A673 (cell line): ENCODE measurements at regions not wholly inside any gene's neighbourhood (a gene's known extent, or its start where the extent isn't known, plus 50 kb on each side); places are given as distances from the start of the nearest gene placed in this dataset.

Experiments
- BruUV-seq: library from RNA; stranded (reverse); fragments of 400-500 nt; replicated peaks from 2 replicates; lab custom pipeline; 2021; lab: Mats Ljungman, UMichigan
- CTCF ChIA-PET: fragments of 300-600 bp; sonication (Branson Sonifier 250); formaldehyde crosslinking; loops from one replicate; lab custom pipeline; 2022; ENCODE audit warnings: antibody characterized with exemption; lab: Charles Lee
- POLR2A ChIA-PET: fragments of 300-600 bp; sonication (Branson Sonifier 250); formaldehyde crosslinking; loops from one replicate; lab custom pipeline; 2022; ENCODE audit warnings: antibody characterized with exemption; ENCODE audit not compliant: low non-redundant PET; lab: Charles Lee
- DNase-seq: peaks from one replicate; pipeline ENCODE4 v3.0.0-alpha.2; 2015; ENCODE audit warnings: low spot score
- H3K27ac ChIP-seq: fragments of 200-600 bp; sonication (generic); 2 replicates; pipeline ENCODE4 v1.5.1; 2016; ENCODE audit warnings: mixed run types, low read depth, mild to moderate bottlenecking, mixed read lengths, antibody characterized with exemption, low read length; ENCODE audit not compliant: poor library complexity, severe bottlenecking
- H3K27me3 ChIP-seq: fragments of 200-600 bp; sonication (generic); replicated peaks from 2 replicates; pipeline ENCODE4 v1.6.1; 2017; ENCODE audit warnings: mixed run types, low read depth, mild to moderate bottlenecking, mixed read lengths, antibody characterized with exemption, low read length; ENCODE audit not compliant: insufficient read depth, poor library complexity
- H3K36me3 ChIP-seq: fragments of 200-600 bp; sonication (generic); 2 replicates; pipeline ENCODE4 v1.6.1; 2016; ENCODE audit warnings: mixed run types, mild to moderate bottlenecking, mixed read lengths, antibody characterized with exemption, low read length; ENCODE audit not compliant: insufficient read depth, poor library complexity, severe bottlenecking
- H3K4me1 ChIP-seq: fragments of 200-600 bp; sonication (generic); 2 replicates; pipeline ENCODE4 v1.6.1; 2017; ENCODE audit warnings: mixed run types, mild to moderate bottlenecking, mixed read lengths, antibody characterized with exemption, low read length; ENCODE audit not compliant: insufficient read depth, poor library complexity, severe bottlenecking
- H3K4me3 ChIP-seq: fragments of 200-600 bp; sonication (generic); 2 replicates; pipeline ENCODE4 v1.5.1; 2016; ENCODE audit warnings: low read depth, mixed run types, mild to moderate bottlenecking, mixed read lengths, low read length; ENCODE audit not compliant: poor library complexity, severe bottlenecking
- H3K9me3 ChIP-seq: fragments of 200-600 bp; sonication (generic); 2 replicates; pipeline ENCODE4 v1.6.1; 2016; ENCODE audit warnings: mixed run types, low read depth, mild to moderate bottlenecking, mixed read lengths, antibody characterized with exemption, low read length; ENCODE audit not compliant: poor library complexity, severe bottlenecking
- CTCF ChIP-seq: fragments of 300-800, 200-600 bp; sonication (generic); conservative IDR thresholded peaks from 2 replicates; pipeline ENCODE4 v1.5.1; 2017; ENCODE audit warnings: low read depth, mild to moderate bottlenecking, antibody characterized with exemption, low read length, moderate library complexity, mixed read lengths
- EZH2 ChIP-seq: fragments of 200-600 bp; sonication (generic); IDR thresholded peaks from 2 replicates; pipeline ENCODE4 v1.6.1; 2017; ENCODE audit warnings: borderline replicate concordance, low read depth, mild to moderate bottlenecking, mixed read lengths, antibody characterized with exemption, low read length; ENCODE audit not compliant: poor library complexity, severe bottlenecking
- intact Hi-C: fragments of 100-400 bp; cut with micrococcal nuclease; formaldehyde crosslinking; loops from one replicate; pipeline ENCODE4 v1.10.0; 2022; ENCODE audit not compliant: unreplicated experiment

- Histone ChIP-seq H3K4me1 (no peaks in the 10 kb centered on the region), H3K27me3 (no peaks in the 10 kb centered on the region), H3K27ac (no peak overlapping the region), H3K4me3 (no peak overlapping the region), H3K9me3 (no peaks in the 10 kb centered on the region), H3K36me3 (no peaks in the 10 kb centered on the region)
- POLR2A ChIA-PET = no interaction called here
- no peak for DNase-seq
- CTCF ChIA-PET = no interaction called here
- no TSS peak for BruUV-seq
- intact Hi-C loops = no loop called here
- TF ChIP-seq EZH2 = no peak
- TF ChIP-seq CTCF = no peak
Observed at GRCh38 chr4:138330531-138330930, 88.4 kb upstream of the SLC7A11 start.

- ChIA-PET CTCF (no interaction called here), POLR2A (no interaction called here)
- H3K4me3 ChIP-seq = no peak overlapping the region
- H3K9me3 ChIP-seq = no peaks in the 10 kb centered on the region
- H3K36me3 ChIP-seq = no peaks in the 10 kb centered on the region
- H3K27me3 ChIP-seq = no peaks in the 10 kb centered on the region
- TF ChIP-seq CTCF (no peak), EZH2 (no peak)
- BruUV-seq = no TSS peak
- no peak overlapping the region for H3K27ac ChIP-seq
- no peak for DNase-seq
- H3K4me1 ChIP-seq = no peaks in the 10 kb centered on the region
- intact Hi-C loops = no loop called here
Observed at GRCh38 chr4:138329506-138330070, 87.4 kb upstream of the SLC7A11 start.

- ChIA-PET POLR2A (no interaction called here), CTCF (no interaction called here)
- TF ChIP-seq EZH2 = no peak
- TF ChIP-seq CTCF = no peak
- Histone ChIP-seq H3K27me3 (no peaks in the 10 kb centered on the region), H3K4me1 (no peaks in the 10 kb centered on the region), H3K9me3 (no peaks in the 10 kb centered on the region), H3K36me3 (no peaks in the 10 kb centered on the region), H3K27ac (no peak overlapping the region), H3K4me3 (no peak overlapping the region)
- intact Hi-C loops = no loop called here
- DNase-seq = no peak
- BruUV-seq = no TSS peak
Observed at GRCh38 chr4:138327338-138327737, 85.2 kb upstream of the SLC7A11 start.
